DMS53 treated with DMSO at 0.1 percent for 48 hours (cell line): ENCODE measurements at regions not wholly inside any gene's neighbourhood (a gene's known extent, or its start where the extent isn't known, plus 50 kb on each side); places are given as distances from the start of the nearest gene placed in this dataset.

Source experiments
- DNase-seq: peaks from one replicate; lab custom pipeline; 2025; ENCODE audit not compliant: unreplicated experiment; lab: John Stamatoyannopoulos, UW

DNA sequence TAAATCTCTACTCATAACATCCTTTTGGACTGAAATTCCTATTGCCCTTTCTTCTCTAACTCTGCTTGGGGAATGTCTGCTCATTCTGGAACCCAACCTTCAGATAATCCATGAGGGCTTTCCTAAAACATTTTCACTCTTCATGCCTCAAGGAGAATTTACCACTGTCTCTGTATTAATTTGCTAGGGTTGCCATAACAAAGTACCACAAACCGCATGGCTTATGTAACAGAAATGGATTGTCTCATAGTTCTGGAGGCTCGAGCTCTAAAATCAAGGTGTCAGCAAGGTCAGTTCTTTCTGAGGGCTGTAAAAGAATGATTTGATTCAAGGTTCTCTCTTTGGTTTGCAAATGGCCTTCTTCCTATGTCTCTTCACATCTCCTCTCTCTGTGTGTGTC lies 209.7 kb downstream of the LACC1 start:
- DNase-seq: no peak

DNA sequence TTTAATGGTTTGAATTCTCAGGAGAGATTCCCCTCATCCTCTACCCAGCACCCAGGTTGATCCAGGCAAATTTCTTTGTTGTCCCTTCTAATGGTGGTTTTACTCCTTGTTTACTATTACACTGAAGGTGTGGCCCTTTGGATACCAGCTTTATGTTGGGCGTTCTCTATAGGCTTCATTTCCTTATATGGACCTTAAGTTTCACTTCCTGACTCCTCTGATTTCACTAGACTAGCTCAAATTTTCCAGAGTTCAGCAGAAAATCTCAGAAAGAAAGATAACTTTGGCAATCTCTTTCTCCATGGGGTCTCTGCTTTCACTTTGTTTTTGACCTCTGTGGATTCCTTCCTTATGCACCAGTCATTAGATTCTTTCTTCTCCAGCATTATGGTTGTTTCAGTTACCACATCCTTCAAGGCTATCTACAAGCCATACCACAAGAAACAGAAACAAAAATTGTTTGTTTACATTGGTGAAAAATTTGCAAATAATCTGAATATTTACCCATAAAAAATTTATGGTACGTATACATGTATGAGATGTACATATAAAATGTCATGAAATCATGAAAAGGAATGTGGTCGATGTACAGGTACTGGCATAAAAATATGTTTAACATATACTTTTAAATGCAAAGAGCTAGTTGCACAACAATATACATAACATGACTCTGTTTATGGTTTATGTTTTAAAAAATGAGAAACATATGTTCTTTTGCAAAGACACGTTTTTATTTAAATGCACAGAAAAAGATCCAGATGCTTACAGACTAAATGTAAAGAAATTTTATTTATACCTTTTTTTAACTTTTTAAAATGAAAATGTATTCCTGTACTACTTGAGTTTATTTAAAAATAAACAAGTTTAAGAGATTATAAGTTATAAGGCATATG lies 212.6 kb downstream of the LACC1 start:
- no peak for DNase-seq

DNA sequence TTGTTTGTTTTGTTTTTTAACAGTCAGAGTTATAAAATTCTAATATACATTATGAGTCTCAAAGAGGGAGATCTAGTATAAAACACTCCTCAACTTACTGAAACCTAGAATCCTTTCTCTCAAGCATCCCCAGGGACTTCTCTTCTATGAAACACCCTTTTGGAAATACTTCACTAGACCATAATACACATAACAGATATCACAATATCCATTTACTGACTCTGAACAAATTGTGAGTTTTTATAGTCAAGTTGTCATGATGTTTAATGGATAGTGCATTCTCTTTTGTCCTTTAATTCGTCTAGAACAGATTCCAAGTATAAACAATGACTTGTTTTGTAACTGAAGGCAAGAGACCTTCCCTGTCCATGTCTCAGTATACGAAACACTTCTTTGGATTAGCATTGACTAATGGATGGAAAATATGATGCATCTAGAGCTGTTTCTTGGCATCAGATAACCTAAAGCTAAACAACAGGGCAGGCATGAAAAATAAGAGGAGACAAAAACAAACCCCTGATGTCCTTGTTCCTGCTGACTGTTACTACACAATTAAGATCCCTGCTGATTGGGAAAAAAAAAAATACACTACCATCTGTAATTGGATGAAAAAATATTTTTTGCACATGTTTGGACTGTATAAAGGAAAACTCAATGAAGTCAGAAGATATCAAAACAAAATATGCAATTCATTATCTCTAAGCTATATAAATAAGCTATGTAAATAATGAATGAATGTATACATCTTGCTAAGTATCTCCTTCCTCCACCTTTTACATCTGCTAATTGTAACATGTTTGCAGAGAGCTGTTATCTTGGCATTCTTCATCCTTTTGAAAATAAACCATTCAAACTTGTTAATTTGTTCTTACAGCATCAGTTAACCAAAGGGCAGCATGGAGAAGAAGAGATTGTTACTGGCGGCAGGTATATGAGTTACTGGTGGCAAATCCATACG lies 214.2 kb downstream of the LACC1 start:
- no peak for DNase-seq

- DNase-seq: no peak
Measured at GRCh38 chr13:44096901-44097300, 217.2 kb downstream of the LACC1 start.

DNA sequence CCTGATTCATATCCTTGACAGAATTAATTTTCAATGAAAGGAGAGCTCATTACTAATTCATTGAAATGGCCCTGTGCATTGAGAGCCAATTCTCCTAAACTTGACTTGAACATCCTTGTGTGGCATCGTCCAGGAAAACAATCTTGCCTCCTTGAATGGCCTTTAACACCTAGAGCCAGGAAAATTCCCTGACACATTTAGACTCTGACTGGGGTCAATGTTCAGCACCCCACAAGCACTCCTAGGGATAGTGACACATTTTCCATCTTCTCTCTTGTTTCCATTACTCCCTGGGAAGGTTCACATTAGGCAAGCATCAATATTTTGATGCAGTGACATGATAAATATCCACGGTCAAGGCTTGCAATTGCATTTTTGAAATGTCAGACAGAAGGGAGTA lies 218.9 kb downstream of the LACC1 start:
- DNase-seq: no peak

- no peak for DNase-seq
Measured at GRCh38 chr13:44101347-44102083, 221.8 kb downstream of the LACC1 start.

DNA sequence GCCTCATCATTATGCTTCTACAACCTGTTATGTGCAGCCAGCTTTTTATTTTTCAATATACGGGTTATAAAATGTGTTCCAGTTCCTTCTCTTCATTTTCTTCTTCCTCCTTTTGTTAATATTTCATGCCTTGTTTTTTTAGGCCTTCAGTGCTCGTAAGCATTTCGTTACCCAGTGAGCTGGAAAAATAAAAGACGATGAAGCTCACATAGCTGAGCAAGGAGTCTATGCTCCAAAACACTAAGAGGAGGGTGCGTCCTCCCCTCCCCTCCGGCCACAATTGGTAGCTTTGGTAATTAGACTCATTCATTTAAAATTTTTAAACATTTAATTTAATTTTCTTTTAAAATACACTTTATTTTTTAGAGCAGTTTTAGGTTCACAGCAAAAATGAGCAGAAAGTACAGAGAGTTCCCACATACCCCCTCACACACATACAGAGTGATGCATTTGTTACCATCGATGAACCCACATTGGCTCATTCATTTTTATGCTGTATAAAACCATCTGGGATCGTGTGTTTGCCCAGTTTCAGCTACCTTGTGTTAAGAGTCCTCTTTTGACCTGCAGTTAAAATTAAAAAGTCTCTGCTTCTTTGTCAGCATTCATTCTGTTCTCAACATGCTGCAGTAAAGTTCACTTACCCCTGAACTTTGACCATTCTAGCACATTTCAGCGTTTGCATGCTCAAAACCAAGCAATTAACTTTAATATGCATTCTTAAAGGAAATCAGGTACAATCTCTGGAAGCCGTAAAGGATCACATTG lies 223.9 kb downstream of the LACC1 start:
- DNase-seq: no peak

GRCh38 chr13:44104197-44104490 lies 224.4 kb downstream of the LACC1 start:
- no peak for DNase-seq

GRCh38 chr13:44104969-44105368 lies 225.3 kb downstream of the LACC1 start:
- no peak for DNase-seq

GRCh38 chr13:44106266-44107152 lies 226.8 kb downstream of the LACC1 start:
- no peak for DNase-seq

DNA sequence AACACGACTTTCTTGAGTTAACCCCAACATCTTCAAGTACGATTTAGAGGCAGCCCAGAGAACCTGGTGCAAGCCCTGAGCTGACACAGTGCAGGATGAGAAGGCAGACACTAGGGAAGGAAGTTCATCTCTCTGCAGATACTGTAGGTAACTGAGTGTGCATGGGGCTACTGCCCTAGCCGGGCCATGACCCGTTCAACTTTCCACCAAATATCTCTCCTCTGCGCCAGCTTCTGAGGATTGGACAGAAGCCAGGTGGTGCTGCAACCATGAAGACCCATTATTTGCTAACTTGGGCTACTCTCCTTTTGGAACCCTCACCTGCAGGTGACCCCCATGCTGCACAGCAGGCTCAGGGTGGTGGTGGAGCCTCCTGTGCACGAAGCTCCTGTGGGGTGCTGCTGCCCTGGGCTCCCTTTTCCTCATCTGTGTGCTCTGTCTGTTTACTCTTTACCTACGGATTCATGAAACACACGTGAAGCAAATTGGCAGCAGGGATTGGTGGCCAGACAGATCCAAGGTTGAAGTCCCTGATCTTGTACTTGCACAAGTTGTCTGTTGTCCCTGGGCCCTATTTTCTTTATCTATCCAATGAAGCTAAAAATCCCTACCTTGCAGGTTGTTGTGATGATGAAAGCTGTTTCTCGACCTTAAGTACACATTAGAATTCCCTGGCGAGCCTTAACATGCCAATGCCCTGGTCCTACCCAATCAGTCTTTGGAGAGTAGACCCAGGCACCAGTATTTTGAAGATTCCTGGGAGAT lies 227.8 kb downstream of the LACC1 start:
- no peak for DNase-seq

DNA sequence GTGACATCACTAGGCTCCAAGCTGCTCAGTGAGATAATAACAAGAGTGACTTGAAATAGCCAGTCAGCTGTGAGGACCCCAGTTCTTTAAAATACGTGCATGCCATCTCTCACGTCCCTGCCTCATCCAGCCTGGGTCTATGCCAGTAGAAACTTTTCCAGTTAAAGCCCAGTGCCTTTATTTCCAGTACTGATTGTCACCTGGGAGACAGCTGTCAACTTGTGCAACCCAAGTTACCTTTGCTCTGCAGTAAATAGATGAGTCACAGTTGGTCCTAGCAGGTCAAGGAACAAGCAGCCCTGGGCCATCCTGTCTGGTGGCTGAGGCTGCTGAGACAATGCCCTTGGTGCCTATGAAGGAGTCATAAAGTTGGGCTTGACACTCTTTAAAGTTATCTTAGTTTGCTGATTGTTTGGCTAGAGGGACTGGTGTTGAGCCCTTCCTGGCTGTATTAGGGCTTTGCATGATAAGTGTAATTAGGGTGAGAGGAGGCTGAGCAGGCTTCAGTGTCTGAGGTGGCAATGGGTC lies 228.7 kb downstream of the LACC1 start:
- no peak for DNase-seq

- DNase-seq: no peak
Measured at GRCh38 chr13:44110091-44110621, 230.5 kb downstream of the LACC1 start.

DNA sequence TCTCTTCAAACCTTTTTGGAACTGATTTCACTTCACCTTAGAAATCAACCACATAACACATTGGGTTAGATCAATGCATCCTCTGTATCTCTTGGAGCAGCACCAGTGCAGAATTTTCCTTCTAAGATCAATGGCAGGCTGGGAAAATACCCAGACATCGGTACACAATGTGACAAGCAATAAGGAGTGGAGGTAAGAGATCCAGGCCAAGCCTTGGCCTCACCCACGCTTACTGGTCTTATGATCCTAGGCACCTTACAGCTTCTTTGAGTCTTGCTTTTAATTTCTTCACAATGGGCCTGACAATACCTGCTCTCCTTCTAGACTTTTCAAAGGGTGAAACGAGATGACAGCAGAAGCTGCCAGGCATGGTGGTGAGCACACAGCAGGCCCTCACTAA lies 232.0 kb downstream of the LACC1 start:
- DNase-seq: no peak

DNA sequence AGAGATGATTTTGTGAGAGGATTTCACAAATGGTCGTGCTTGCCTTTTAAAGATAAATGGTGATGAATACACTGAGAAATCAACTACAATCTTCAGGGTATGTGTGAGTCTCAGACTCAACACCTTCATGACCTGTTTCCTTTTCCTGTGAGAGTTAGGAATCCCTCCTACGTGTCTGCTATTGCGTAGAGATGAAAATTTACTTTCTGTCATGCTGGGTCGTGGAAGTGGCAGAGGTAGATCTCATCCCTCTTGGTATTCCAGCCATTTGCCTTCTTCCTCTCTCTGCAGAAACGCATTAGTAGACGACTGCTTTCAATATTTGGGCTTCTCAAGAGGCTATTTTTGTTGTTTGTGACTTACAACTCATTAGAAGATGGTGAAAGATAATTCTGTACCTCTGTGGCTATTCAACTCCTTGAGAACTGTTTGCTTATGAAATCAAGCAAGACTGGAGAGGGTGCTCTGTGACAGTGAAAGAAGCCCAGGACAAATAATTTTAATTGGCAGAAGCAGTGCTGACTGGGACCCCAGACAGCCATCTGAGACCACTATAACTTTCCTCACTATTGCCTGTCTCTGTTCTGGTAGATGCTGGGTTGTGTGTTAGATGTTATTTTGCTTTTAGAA lies 233.1 kb downstream of the LACC1 start:
- DNase-seq: no peak

GRCh38 chr13:44116562-44117332 lies 237.0 kb downstream of the LACC1 start:
- DNase-seq: no peak

- DNase-seq: no peak
Measured at GRCh38 chr13:44117351-44117750, 237.6 kb downstream of the LACC1 start.
